IPS DF 4.7 (cell line): ENCODE measurements at regions not wholly inside any gene's neighbourhood (a gene's known extent, or its start where the extent isn't known, plus 50 kb on each side); places are given as distances from the start of the nearest gene placed in this dataset.

Experiments
- DNase-seq: peaks from one replicate; pipeline ENCODE4 v3.0.0-alpha.2; 2013; ENCODE audit warnings: low spot score; ENCODE audit errors: extremely low read depth

DNA sequence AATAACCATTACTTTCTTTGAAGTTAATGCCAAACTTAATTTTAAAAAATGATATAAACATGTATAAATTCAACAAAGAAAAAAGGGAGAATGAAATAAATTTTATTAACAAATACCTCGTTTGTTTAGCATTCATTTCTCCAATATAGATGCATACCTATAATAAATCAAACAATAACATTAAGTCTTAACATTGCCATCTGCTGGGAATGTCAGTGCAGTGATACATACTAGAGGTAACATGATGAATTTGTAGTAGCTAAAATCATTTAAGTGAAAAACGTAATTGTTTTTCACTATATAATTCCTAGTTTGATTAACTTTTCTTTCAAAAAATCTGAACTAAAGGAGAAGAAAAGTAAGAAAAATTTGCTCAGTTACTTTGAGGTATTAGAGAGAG is 340.2 kb upstream of the CBLB start:
- DNase-seq, result no peak

DNA sequence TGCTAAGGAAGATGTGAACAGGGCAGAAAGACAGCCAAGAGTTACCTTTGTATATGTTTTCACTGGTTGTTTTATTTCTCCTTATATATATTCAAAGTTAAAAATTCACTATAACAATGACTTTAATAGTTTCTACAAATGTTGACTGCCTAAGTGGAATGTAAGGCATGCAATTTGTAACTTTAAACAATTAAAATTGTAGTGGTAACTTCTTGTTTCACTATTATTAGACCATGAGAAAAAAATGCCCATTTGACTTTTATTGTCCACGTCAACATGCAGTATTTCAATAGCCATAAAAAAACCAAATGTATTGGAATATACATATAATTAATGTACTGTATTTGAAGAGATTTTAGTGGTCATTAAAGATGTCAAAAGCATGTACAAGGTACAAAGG is 340.7 kb upstream of the CBLB start:
- DNase-seq, result no peak

DNA sequence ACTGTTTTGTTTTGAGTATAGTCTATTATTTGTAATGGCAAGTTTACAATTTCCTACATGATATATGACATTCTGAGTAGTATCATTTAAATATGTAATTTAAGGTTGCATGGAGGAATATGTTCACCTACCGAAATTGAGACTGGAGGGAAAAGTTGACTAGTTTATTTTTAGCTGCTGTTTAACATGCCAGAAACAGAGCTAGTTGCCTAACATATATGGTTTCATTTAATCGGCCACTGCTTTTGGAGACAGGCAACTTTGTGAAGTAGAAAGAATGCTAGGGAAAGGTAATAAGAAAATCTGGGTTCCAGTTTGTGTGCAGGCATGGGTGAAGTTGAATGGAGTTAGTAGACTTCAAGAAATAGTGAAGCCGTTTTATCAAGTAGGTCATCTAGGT is 342.1 kb upstream of the CBLB start:
- DNase-seq, result no peak

DNA sequence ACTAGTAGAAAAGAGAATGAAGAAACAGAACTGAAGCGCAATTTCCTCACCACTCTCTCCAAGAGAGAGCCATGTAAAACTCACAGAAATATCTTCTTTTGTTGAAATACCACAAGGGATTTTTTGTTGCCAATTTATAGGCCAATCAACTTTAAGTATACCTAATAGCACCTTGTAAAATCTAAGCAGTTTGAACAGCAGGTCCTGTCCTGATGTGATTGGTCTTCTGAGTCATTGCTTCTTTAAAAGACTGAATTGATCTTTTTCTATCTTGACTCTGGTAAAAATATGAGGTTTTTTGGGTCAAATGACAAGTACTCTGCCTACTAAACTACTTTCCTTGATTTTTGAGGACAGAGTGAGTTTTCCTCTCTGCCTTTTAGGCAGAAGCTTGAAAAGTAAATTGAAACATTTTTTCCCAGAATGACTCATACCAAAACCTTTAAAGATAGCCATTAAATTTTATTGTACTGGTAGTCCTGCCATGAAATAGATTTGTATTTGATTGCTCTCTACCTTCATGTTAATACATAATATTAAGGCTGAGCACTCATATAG is 343.9 kb upstream of the CBLB start:
- DNase-seq, result no peak

DNA sequence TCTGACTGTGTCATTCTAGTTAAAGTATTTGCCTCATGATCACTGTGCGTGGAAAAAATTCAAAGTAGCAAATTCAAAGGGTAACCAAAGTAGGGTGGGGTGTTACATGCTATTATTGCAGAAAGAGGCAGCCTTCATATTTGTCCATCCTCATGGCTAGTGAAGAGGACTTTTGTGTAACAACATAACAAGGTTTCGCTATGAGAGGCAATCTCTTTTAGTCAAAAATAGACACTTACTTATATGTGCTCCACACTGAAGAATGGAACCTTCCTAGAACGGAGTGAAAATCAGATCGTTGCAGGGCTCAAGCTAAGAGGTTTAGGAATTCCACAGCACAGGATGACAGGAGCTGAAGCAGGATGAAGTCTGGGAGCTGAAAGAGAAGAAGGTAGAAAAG is 345.1 kb upstream of the CBLB start:
- DNase-seq, result no peak

DNA sequence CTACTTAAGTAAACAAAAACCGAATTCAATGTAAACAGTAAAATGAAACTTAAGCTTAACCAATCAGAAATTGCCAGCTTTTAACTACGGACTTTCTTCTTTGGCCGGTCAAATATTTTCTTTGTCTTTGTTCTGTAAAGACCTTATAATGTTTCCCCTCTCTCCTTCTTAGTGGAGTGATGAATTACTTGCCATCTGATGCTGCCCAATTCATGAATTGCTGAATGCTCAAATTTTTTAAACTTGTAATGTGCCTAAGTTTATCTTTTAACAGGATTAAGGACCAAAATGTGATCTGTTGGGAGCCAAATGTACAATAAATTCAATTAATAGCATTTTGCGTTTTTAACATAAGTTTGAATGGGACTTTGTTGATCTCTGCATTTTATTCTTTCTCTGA is 345.8 kb upstream of the CBLB start:
- DNase-seq, result no peak

DNA sequence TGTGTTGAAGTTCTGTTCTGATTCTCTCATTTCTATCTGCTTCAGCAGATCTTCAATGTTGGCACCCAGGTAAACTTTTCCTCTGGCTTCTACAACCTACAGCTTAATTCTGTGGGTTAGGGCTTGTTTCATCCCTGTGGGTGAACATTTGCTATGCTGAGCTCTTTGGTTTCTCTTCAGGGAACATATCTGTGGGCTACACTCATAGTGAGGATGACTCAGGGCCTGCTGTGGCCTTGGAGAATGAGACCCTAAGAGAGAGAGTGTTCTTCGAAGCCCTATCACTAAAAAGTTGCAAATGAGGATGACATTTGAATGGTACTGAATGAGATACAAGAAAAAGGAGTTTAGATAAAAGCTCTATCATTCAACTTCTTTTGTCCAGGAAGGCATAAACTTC is 346.2 kb upstream of the CBLB start:
- no peak for DNase-seq

DNA sequence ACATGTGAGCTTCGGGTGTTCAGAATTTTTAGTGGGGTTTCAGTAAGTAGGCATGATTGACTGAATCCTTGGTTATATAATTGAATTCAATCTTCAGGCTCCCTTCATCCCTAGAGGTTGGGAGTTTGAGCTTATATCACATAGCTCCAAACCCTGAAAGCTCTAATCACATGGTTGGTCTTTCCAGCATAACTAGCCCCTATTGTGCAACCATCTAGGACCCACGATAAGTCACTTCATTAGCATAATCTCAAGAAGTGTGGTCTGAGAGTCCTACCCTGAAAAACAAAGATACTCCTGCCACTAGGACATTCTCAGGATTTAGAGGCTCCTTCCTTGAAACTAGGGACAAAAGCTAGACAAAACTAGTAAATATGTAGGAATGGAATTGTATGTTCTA is 348.9 kb upstream of the CBLB start:
- no peak for DNase-seq

DNA sequence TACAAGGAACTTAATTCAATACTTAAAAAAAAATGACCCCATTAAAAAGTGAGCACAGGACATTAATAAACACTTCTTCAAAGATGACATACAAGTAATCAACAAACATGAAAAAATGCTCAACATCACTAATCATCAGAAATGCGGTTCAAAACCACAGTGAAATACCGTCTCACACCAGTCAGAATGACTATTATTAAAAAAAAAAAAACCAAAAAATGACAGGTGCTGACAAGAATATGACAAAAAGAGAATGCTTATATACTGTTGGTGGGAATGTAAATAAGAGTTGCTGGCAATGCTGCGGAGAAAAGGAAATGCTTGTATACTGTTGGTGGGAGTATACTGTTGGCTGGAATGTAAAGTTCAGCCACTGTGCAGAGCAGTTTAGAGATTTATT is 358.3 kb upstream of the CBLB start:
- no peak for DNase-seq

DNA sequence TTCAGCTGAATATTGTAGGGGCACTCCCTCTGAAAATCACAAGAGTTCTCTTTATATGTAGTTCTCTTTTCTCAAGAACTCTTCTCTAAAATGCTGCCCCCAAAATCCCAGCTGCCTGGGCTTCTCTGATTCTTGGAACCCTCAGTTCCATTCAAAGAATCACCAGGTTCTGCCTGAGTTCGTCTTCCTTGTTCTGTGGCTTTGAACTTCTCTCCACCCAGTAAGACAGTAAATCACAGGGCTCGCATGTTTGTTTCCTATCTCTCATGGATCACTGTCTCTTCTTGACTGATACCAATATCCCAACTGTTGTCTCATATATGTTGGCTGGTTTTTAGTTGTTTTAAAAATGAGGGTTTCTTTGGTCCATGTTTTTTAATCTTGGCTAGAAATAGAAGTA is 359.5 kb upstream of the CBLB start:
- DNase-seq, result no peak

DNA sequence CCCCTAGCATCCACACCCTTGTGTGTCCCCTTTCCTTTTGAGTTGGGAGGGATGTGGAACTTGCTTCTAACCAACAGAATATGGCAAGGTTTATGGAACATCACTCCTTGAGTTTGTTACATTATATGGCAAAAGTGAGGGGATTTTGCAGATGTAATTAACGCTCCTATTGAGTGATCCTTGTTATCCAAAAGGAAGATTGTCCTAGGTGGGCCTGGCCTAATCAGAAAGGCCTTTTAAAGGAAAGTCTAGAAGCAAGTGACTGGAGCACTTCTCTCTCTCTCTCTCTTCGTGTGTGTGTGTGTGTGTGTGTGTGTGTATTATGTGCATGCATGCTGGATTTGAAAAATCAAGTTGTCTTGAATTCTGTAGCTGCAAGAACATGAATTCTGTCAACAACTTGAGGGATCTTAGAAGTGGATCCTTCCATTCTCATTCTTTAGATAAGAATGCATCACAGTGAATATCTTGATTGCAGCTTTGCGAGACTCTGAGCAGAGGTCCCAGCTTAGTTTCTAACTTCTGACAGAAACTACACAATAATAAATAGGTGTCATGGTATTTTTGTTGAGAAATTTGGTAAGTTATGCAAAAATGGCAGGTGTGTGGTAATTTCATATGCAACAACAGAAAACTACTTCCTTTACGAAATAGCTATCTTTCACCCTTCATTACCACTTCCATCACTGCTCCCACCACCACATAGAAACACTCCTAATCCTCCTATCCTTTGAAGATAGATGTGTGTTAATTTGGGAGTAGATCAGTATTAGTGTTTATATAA is 360.9 kb upstream of the CBLB start:
- no peak for DNase-seq

DNA sequence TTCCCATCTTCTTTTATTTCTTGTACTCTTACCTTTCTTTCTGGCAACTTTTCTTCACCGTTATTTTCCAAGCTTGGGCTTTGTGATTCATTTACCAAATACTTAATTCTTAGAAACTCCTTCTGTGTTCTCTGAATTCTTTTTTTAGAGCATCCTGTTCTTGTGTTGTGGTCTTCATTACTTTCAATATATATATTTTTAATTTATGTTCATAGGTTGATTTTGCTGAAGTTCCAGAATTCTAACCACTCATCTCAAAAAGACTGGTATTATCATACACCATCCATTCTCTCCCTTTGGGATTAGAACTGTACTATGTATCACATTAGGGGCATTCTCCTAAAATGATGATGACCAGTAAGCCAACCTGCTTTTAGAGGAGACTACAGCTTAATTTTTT is 362.3 kb upstream of the CBLB start:
- DNase-seq, result no peak

DNA sequence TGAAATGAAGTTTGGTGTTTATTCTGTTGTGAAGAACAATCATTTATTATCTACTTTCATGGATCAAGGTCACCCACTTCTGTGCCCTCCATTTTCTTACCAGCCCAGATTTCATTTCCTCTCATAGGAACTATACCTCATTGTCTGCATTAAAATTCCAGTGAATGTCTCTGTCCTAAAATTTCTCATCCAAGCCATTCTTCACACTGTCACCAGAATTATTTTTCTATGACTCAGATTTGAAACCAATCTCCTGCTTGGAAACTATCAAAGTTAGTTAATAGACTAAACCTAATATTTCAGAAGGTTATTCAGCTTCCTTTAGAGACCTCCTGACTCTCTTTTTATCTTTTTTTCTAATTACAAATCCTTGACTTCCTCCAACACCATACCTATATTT is 364.1 kb upstream of the CBLB start:
- no peak for DNase-seq

DNA sequence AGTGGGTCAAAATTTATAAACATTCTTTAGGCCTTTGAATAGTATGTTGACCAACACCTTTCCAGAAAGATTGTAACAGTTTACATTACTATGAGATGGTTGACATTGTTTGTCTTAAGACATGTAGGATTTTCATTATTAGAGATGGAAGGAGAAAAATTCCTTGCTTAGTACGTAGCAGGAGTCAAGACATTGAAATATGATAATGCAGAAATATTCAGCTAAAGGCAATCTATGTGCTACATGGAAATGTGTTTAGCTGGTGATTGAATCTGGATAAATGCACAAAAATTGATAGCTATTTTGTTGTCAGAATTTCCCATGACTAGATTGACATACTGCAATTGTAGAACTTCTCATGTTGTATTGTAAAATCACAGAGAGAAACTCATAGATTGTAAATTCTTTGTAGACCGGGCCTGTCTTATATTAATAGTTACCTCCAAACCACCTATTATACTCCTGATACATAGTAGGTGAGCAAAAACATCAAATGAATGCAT is 370.4 kb upstream of the CBLB start:
- DNase-seq, result no peak

DNA sequence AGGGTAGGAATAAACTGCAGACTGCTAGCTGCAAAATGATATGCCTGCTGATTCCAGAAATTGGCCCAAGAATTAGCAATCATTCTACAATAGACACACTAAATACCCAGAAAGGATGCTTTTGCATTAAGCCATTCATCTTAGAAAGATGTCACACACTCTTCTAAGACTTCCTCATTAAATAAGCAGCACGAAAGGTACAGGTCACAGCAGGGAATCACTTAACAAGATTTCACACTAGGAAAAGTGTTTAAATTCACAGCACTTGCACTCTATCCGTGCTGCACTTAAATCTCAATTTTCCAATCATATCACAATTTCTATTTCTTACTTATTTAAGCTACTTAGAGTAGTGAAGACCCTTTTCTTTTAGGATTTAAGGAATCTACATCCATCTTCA is 372.8 kb upstream of the CBLB start:
- no peak for DNase-seq

DNA sequence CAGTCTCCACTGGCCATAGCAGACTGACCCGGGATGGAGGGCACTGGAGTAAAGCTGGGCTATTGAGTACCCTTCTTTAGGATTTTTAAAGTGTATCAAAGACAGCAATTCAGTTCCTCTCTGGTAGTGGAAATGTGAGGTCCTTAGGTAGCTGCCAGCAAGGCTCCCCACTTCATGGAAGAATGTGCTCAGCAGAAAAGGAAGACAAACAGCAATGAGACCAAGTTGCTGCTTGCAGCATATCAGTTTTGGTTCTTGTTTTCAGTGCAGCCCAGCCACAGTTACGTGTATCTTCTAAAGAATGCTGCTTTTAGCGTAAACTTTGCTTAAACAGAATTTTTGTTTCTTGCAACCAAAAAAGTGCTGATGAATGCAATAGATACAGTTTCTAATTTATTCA is 374.0 kb upstream of the CBLB start:
- no peak for DNase-seq

DNA sequence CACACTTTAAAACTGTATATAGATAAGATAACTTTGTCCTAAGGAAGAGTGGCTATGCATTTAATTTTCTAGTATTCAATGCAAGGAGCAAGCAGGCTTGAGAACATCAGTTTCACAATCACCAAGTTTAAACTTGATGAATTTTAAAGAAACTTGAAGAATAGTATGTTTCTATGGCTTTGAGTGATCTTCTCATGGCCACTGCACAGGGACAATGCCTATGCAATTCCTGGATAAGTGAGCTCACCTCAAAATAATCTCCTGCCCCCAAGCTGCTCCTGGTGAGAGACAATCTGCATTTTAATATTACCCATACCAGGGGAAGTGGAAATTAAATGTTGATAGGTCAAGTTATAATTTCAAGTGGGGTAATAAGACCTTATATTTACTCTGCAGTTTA is 376.6 kb upstream of the CBLB start:
- no peak for DNase-seq

DNA sequence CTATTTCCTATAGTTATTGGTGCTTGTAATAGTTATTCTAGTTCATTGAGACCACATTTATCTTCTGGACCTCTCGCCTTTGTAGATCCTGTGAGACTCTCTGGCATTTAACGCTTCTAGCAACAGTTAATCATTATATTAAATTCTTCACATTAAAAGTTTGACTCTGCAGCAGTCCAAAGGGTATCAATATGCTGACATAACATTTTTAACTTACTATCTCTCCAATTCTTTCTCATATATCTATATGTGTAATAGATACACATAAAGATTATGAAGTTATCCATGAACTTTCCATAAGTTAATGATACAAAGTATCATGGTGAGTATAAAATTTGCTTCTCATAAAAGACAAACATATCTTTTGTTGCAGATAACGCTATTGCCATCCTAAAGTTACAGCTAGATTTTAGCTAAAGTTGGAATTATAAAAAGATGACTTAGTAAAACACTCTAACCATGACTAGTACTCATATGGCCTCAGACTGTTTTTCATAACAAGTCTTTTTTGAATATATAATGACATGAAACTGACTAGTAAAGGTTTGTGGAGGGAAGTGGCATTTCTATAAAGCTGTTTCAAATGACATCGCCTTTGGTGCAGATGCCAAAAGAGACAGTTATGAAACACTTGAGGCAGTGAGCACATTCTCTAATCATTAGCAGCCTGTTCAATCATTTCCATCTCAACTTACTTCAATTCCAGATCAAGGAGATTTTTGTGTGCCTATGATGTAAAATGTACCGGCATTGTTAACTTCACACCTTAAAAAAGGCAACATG is 379.3 kb upstream of the CBLB start:
- no peak for DNase-seq

DNA sequence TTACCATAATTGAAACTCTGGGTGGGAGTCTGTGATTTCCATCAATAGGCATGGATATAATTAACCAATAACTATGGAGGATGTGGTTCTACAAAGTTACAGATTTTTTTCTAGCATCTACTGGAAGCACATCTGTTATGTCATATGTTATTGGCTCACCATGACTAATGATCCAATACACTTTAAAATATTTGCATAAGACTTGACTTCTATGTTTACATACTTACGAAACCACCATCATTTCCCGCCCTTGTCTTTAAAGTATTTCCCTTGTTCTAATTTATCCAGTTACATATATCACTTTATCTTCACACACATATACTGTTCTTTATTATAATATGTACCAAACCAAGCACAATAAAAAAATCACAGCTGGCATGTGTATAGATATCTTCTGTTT is 380.3 kb upstream of the CBLB start:
- no peak for DNase-seq

DNA sequence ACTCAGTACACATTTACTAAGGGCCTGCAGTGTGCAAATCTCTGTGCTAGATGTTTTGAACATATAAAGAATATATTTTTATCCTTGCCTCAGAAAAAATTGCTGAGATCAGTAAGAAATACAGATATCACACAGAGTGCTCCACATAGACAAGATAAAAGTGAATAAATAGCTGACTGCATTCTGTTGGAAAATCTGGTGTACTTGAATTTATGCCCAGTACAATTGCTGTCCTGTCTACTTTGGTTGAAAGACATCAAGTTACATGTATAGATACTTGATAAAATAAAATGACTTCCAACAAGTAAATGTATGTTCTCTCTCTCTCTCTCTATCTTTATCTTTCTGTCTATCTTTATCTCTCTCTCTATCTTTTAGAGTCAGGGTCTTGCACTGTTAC is 381.2 kb upstream of the CBLB start:
- no peak for DNase-seq

DNA sequence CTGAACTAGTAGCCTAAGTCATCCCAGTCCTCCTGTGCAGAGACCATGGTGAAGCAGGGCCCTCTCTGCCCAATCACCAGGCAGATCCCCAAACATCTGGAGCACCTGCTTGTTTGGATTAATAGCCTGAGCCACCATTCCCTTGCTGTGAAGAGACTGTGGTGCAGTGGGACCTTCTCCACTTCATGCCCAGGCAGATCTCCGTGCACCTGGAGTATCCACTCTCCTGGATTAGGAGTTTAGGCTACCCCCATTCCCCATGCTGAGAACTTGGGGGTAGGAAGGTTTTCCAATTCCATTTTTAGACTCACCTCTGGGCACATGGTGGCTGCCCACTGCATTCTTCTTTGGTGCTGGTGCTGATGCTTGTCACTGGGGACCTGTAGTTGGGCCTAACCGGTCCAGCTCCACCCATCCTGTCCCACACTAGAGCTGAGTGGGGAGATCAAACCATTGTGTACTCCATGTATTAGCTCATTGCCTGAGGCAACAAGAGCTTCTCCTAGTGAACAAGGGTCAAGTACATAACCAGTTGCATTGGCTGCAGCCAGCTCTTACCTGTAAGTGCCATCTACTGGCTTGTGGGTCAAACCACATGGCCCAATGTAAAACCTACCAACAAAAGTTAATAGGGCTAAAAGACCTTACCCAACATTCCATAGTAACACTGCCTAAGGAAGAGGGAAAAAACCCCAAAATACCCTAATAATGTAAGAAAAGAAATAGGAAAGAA is 382.5 kb upstream of the CBLB start:
- DNase-seq, result no peak

DNA sequence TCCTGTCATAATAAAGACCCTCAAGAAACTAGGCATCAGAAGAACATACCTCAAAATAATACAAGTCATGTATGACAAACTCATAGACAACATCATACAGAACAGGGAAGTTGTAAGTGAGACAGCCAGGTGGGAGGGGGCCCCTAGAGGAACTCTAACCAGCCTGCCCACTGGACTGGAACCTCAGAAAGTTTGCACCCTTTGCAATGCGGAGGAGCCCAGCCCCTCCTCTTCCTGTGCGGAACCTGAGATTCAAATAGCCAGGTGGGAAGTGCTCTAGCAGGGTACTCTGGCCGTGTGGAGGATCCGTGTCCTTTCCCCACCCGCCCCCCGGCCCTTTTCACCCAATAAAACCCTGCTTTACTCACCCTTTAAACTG is 387.0 kb upstream of the CBLB start:
- no peak for DNase-seq
